ENCODE measurements at regions not wholly inside any gene's neighbourhood (a gene's known extent, or its start where the extent isn't known, plus 50 kb on each side); places are given as distances from the start of the nearest gene placed in this dataset.

- TF ChIP-seq, protein P1, sequence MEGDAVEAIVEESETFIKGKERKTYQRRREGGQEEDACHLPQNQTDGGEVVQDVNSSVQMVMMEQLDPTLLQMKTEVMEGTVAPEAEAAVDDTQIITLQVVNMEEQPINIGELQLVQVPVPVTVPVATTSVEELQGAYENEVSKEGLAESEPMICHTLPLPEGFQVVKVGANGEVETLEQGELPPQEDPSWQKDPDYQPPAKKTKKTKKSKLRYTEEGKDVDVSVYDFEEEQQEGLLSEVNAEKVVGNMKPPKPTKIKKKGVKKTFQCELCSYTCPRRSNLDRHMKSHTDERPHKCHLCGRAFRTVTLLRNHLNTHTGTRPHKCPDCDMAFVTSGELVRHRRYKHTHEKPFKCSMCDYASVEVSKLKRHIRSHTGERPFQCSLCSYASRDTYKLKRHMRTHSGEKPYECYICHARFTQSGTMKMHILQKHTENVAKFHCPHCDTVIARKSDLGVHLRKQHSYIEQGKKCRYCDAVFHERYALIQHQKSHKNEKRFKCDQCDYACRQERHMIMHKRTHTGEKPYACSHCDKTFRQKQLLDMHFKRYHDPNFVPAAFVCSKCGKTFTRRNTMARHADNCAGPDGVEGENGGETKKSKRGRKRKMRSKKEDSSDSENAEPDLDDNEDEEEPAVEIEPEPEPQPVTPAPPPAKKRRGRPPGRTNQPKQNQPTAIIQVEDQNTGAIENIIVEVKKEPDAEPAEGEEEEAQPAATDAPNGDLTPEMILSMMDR (conservative IDR thresholded peaks at IDR 0.05): no peak
- TF ChIP-seq EZH2 (IDR thresholded peaks at IDR 0.05; ENCODE audit: low read depth): no peak
These were observed 253.9 kb upstream of the MDGA2 start for GRCh38 chr14:47929334-47929733.

Measured in PC-9 (cell line).